Heart left ventricle (tissue), 13 donors: ENCODE measurements at regions not wholly inside any gene's neighbourhood (a gene's known extent, or its start where the extent isn't known, plus 50 kb on each side); places are given as distances from the start of the nearest gene placed in this dataset.

Source experiments
- POLR2A ChIP-seq, 2 donors: fragments of 450-650 bp; IDR thresholded peaks; one replicate each; pipeline ENCODE4 v1.6.1; 2017; ENCODE audit warnings: antibody characterized with exemption in 2 of 2, mild to moderate bottlenecking in 2 of 2, moderate library complexity in 2 of 2
- TF ChIP-seq, protein P1 (sequence below), 12 donors: fragments of 200-600 bp; sonication (generic) in 4 of 12; IDR thresholded peaks; one replicate each; pipeline versions ENCODE4 v1.5.0 to v1.8.0; 2018 to 2022; ENCODE audit warnings: antibody characterized with exemption in 12 of 12, mild to moderate bottlenecking in 5 of 12
- donor health status: ischemic (EF 13 %, LVEDD 7.1; RV severe dilation, severe dysfunction).
- donor health status: DM: no; HTN: yes; CAD: no.
- donor health status: DM: no; HTN: no; CAD: no.
- donor health status: ischemic (EF 25% LVEDD 6.9; RV normal size, moderate dysfunction).
- donor health status: ischemic (EF 25% LVEDD 5.7; RV mildly dilated, moderate dysfunction).
- donor health status: ischemic (EF 35%, LVEDD 5.7; RV mildly dilated, moderate dysfunction).
- donor health status: nonischemic (EF 11% LVEDD 7.7; RV severe dilation, severe dysfunction).
- donor health status: DM: yes; HTN: yes; CAD: no.
- donor health status: PGD.
- donor health status: ischemic (EF 29% LVEDD 5.4; RV normal size, mild dysfunction).
- donor health status: nonischemic (EF 23%, LVEDD 6.1; RV moderate dilation, normal function).

DNA sequence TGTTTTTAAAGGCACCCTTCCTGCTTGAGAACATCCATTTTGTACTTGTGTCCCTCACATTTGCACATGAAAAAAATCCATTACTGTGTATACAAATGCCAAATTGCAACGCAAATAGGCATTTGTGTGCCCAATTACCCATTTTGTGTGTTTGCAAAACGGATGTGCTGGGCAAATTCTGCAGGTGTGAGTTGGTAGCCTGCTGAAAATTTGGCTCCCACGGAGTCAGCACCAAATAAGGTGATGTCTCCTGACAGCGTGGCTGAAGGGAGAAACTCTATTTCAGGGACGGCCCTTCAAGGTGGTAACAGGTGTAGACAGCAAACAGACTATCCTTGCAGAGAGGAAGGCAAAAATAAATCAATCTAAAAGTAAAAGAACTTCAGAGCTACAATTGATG, 661.1 kb downstream of the BCL11A start:
- no peak for TF ChIP-seq POLR2A (IDR thresholded peaks at IDR 0.05)
- TF ChIP-seq, protein P1, sequence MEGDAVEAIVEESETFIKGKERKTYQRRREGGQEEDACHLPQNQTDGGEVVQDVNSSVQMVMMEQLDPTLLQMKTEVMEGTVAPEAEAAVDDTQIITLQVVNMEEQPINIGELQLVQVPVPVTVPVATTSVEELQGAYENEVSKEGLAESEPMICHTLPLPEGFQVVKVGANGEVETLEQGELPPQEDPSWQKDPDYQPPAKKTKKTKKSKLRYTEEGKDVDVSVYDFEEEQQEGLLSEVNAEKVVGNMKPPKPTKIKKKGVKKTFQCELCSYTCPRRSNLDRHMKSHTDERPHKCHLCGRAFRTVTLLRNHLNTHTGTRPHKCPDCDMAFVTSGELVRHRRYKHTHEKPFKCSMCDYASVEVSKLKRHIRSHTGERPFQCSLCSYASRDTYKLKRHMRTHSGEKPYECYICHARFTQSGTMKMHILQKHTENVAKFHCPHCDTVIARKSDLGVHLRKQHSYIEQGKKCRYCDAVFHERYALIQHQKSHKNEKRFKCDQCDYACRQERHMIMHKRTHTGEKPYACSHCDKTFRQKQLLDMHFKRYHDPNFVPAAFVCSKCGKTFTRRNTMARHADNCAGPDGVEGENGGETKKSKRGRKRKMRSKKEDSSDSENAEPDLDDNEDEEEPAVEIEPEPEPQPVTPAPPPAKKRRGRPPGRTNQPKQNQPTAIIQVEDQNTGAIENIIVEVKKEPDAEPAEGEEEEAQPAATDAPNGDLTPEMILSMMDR (IDR thresholded peaks at IDR 0.05): no peak
